ENCODE measurements at regions not wholly inside any gene's neighbourhood (a gene's known extent, or its start where the extent isn't known, plus 50 kb on each side); places are given as distances from the start of the nearest gene placed in this dataset.

GRCh38 chr20:59498291-59498690 is 106.0 kb upstream of the PHACTR3 start:
- H3K23ac ChIP-seq (ENCODE audit: low read depth, low read length): no peak overlapping the region
- no peak overlapping the region for H2BK20ac ChIP-seq (ENCODE audit: low read depth, low read length)
- H3K9me1 ChIP-seq (ENCODE audit: insufficient read depth, low read length): no peaks in the 10 kb centered on the region
- no peak for ATAC-seq (ENCODE audit: low read depth)
- no TSS peak for BruUV-seq (replicated peaks)
- no peak overlapping the region for H3K4me2 ChIP-seq (ENCODE audit: low read depth, low read length)
- H3K9ac ChIP-seq (ENCODE audit: low read depth, low read length): no peak overlapping the region
- DNase-seq: no peak
- H4K91ac ChIP-seq (ENCODE audit: insufficient read depth, low read depth, low read length): no peak overlapping the region
- H3K56ac ChIP-seq (ENCODE audit: extremely low read depth, insufficient read depth, low read length): no peak overlapping the region
- H3K4ac ChIP-seq (ENCODE audit: low read depth, low read length): no peak overlapping the region
- H2BK120ac ChIP-seq (ENCODE audit: low read depth, low read length): no peak overlapping the region
- POLR2A ChIA-PET (ENCODE audit: unreplicated experiment): no interaction called here
- TF ChIP-seq ELK1 (IDR thresholded peaks at IDR 0.05; ENCODE audit: borderline replicate concordance, low read depth, low read length): no peak
- TF ChIP-seq NFE2L2 (IDR thresholded peaks at IDR 0.05; ENCODE audit: low read depth, low read length): no peak
- TF ChIP-seq RFX5 (IDR thresholded peaks at IDR 0.05; ENCODE audit: low read depth, low read length): no peak
- no peak for TF ChIP-seq CHD1 (IDR thresholded peaks at IDR 0.05; ENCODE audit: low read depth, low read length)
- TF ChIP-seq CTCF (conservative IDR thresholded peaks at IDR 0.05; ENCODE audit: low read depth, low read length): no peak
- TF ChIP-seq MAFK (IDR thresholded peaks at IDR 0.05; ENCODE audit: low read depth, low read length): no peak
- TF ChIP-seq FOS (IDR thresholded peaks at IDR 0.05; ENCODE audit: low read depth, low read length): no peak
- no peak for TF ChIP-seq USF2 (IDR thresholded peaks at IDR 0.05; ENCODE audit: low read depth, low read length)
- no peak for TF ChIP-seq CEBPB (IDR thresholded peaks at IDR 0.05; ENCODE audit: low read depth, low read length)
- no peak for TF ChIP-seq RCOR1 (IDR thresholded peaks at IDR 0.05; ENCODE audit: insufficient replicate concordance, low read length)
- TF ChIP-seq POLR2A (IDR thresholded peaks at IDR 0.05; ENCODE audit: low read depth, low read length): no peak
- no peak for TF ChIP-seq BHLHE40 (IDR thresholded peaks at IDR 0.05; ENCODE audit: low read depth, low read length)
- TF ChIP-seq MXI1 (IDR thresholded peaks at IDR 0.05; ENCODE audit: borderline replicate concordance, low read depth, low read length): no peak
- no peak for TF ChIP-seq MAZ (IDR thresholded peaks at IDR 0.05; ENCODE audit: borderline replicate concordance, low read depth, low read length)
- H4K20me1 ChIP-seq (ENCODE audit: insufficient read depth, low read length): no peaks in the 10 kb centered on the region
- no peaks in the 10 kb centered on the region for H3K9me3 ChIP-seq (ENCODE audit: control insufficient read depth, insufficient read depth, low read length)
- H3K18ac ChIP-seq (ENCODE audit: low read depth, low read length): no peak overlapping the region
- H3K79me1 ChIP-seq (ENCODE audit: low read depth in 1 of 2, low read length in 2 of 2): no peaks in the 10 kb centered on the region
- in situ Hi-C loops (cut with MboI; ENCODE audit: low sequenced_read_pairs): loop anchor here (10.0 kb wide), 1 partner anchor 633 kb away; no protein-coding TSS in a partner anchor
- intact Hi-C loops (cut with micrococcal nuclease): loop anchor here (5.0 to 10.0 kb wide), 2 partner anchors 413 to 441 kb away; no protein-coding TSS in a partner anchor
- no peak overlapping the region for H4K5ac ChIP-seq (ENCODE audit: low read depth, low read length)
- H4K8ac ChIP-seq (ENCODE audit: low read depth in 2 of 2, low read length in 2 of 2): no peak overlapping the region
- no peak overlapping the region for H2AK5ac ChIP-seq (ENCODE audit: low read depth, low read length)
- H3K4me1 ChIP-seq (ENCODE audit: control insufficient read depth, insufficient read depth, low read length): no peaks in the 10 kb centered on the region
- H3K27me3 ChIP-seq (ENCODE audit: control insufficient read depth, insufficient read depth, low read length): no peaks in the 10 kb centered on the region
- no CpG with 5 or more reads among the region's 3 CpGs for WGBS, 2 experiments (ENCODE audit: extremely low coverage in 2 of 2, insufficient read length in 1 of 2)
- CTCF ChIA-PET: no interaction called here
- H3K27ac ChIP-seq (ENCODE audit: insufficient read depth, low read length): no peak overlapping the region
- H3K4me3 ChIP-seq (ENCODE audit: insufficient read depth, low read depth, low read length): no peak overlapping the region
- H2AFZ ChIP-seq (replicated peaks; ENCODE audit: low read length, poor library complexity): no peak overlapping the region
- no peak overlapping the region for H2BK5ac ChIP-seq (ENCODE audit: low read depth, low read length, poor library complexity, severe bottlenecking)
- no peak overlapping the region for H2AK9ac ChIP-seq (replicated peaks; ENCODE audit: low read depth, low read length, poor library complexity)
- dilution Hi-C loops (cut with HindIII; ENCODE audit: low sequenced_read_pairs, unreplicated experiment): no loop called here
- H3K14ac ChIP-seq (replicated peaks; ENCODE audit: low read depth, low read length): no peak overlapping the region
- H3K36me3 ChIP-seq (ENCODE audit: control insufficient read depth, insufficient read depth, low read length): no peaks in the 10 kb centered on the region
- no peak overlapping the region for H2BK15ac ChIP-seq (ENCODE audit: low read depth, low read length)
